BLaER1 treated with 17β-estradiol and CSF1 and Interleukin-3, amounts not matched to agents 10 nM and 100 nM (cell line): ENCODE measurements at regions not wholly inside any gene's neighbourhood (a gene's known extent, or its start where the extent isn't known, plus 50 kb on each side); places are given as distances from the start of the nearest gene placed in this dataset.
A peak's percentile ranks its signal among the peaks of the same experiment; 100 is the strongest.

Experiments used
- H3K27ac ChIP-seq, 11 experiments: shearing (Covaris generic); formaldehyde crosslinking; 2 replicates each; pipeline ENCODE4 v1.8.1; 2022
- H3K27me3 ChIP-seq, 11 experiments: shearing (Covaris generic); formaldehyde crosslinking; 2 replicates each; pipeline ENCODE4 v1.8.1; 2022
- H3K36me3 ChIP-seq, 11 experiments: shearing (Covaris generic); formaldehyde crosslinking; 2 replicates each; pipeline ENCODE4 v1.8.1; 2022
- H3K4me1 ChIP-seq, 10 experiments: shearing (Covaris generic); formaldehyde crosslinking; 2 replicates each; pipeline ENCODE4 v1.8.1; 2022
- H3K4me2 ChIP-seq, 11 experiments: shearing (Covaris generic); formaldehyde crosslinking; 2 replicates each; pipeline ENCODE4 v1.8.1; 2022
- H3K4me3 ChIP-seq, 10 experiments: shearing (Covaris generic); formaldehyde crosslinking; 2 replicates each; pipeline ENCODE4 v1.8.1; 2022
- H3K9ac ChIP-seq, 11 experiments: shearing (Covaris generic); formaldehyde crosslinking; 2 replicates each; pipeline ENCODE4 v1.8.1; 2022
- H3K9me3 ChIP-seq, 11 experiments: shearing (Covaris generic); formaldehyde crosslinking; replicated peaks in 1 of 11; 2 replicates each; pipeline ENCODE4 v1.8.1; 2022
- H4K20me1 ChIP-seq, 11 experiments: shearing (Covaris generic); formaldehyde crosslinking; 2 replicates each; pipeline ENCODE4 v1.8.1; 2022
- Cebpa-rat ChIP-seq, 11 experiments: shearing (Covaris generic); IDR thresholded peaks; 2 replicates each; pipeline ENCODE4 v1.8.1; 2022

- no peak for TF ChIP-seq Cebpa-rat (IDR thresholded peaks at IDR 0.05)
- Histone ChIP-seq H3K4me2 (no peak overlapping the region), H4K20me1 (no peaks in the 10 kb centered on the region), H3K27ac (no peak overlapping the region), H3K4me1 (no peaks in the 10 kb centered on the region), H3K9me3 (no peaks in the 10 kb centered on the region), H3K9ac (no peak overlapping the region), H3K4me3 (no peak overlapping the region), H3K36me3 (no peaks in the 10 kb centered on the region), H3K27me3 (0 out of 22 replicates have a peak, but pooled peaks cover 0 to under 1% (median 0%) of the 10 kb centered on the region in 11 experiments)
Measured at GRCh38 chr1:194252199-194252598, 1065.8 kb upstream of the B3GALT2 start.

- Histone ChIP-seq H3K4me3 (no peak overlapping the region), H3K27me3 (peaks cover 0 to 24% (median 0%) of the 10 kb centered on the region in 11 experiments; a peak in 4 of 22 replicates), H3K9ac (no peak overlapping the region), H3K27ac (no peak overlapping the region), H3K4me2 (no peak overlapping the region), H3K9me3 (no peaks in the 10 kb centered on the region), H4K20me1 (no peaks in the 10 kb centered on the region), H3K4me1 (no peaks in the 10 kb centered on the region), H3K36me3 (no peaks in the 10 kb centered on the region)
- no peak for TF ChIP-seq Cebpa-rat (IDR thresholded peaks at IDR 0.05)
Measured at GRCh38 chr1:194241215-194241614, 1054.8 kb upstream of the B3GALT2 start.

- no peak overlapping the region for H3K4me3 ChIP-seq
- no peak for TF ChIP-seq Cebpa-rat (IDR thresholded peaks at IDR 0.05)
Measured at GRCh38 chr1:194233069-194233468, 1046.7 kb upstream of the B3GALT2 start.

GRCh38 chr1:194230351-194231144, 1044.1 kb upstream of the B3GALT2 start:
- no peak overlapping the region for H3K4me2 ChIP-seq
- no peaks in the 10 kb centered on the region; a peak in 2 of 22 replicates for H4K20me1 ChIP-seq
- H3K36me3 ChIP-seq = no peaks in the 10 kb centered on the region
- peaks cover 10 to 21% (median 13%) of the 10 kb centered on the region in 11 experiments; a peak in 20 of 22 replicates for H3K9me3 ChIP-seq
- TF ChIP-seq Cebpa-rat (IDR thresholded peaks at IDR 0.05) = no peak
- H3K27me3 ChIP-seq = peaks cover 0 to 78% (median 5%) of the 10 kb centered on the region in 11 experiments; a peak in 11 of 22 replicates
- H3K4me1 ChIP-seq = peaks cover 0 to 15% (median 8%) of the 10 kb centered on the region in 10 experiments; a peak in 19 of 20 replicates
- H3K9ac ChIP-seq = no peak overlapping the region
- H3K27ac ChIP-seq = no peak overlapping the region
- no peak overlapping the region for H3K4me3 ChIP-seq

More at GRCh38 chr1:194233069-194233468, 1046.7 kb upstream of the B3GALT2 start:
- Histone ChIP-seq H3K4me1 (no peaks in the 10 kb centered on the region), H3K4me2 (no peak overlapping the region), H4K20me1 (no peaks in the 10 kb centered on the region; a peak in 1 of 22 replicates), H3K9ac (no peak overlapping the region), H3K27ac (no peak overlapping the region), H3K27me3 (peaks cover 0 to 79% (median 0%) of the 10 kb centered on the region in 11 experiments; a peak in 9 of 22 replicates), H3K9me3 (peaks cover 10 to 21% (median 13%) of the 10 kb centered on the region in 11 experiments; a peak in 20 of 22 replicates), H3K36me3 (no peaks in the 10 kb centered on the region)

GRCh38 chr1:194228427-194228826, 1042.0 kb upstream of the B3GALT2 start:
- Histone ChIP-seq H3K36me3 (no peaks in the 10 kb centered on the region), H3K4me1 (peaks cover 0 to 22% (median 13%) of the 10 kb centered on the region in 10 experiments; a peak in 19 of 20 replicates), H3K9me3 (peaks cover 11 to 24% (median 15%) of the 10 kb centered on the region in 11 experiments; a peak in 20 of 22 replicates), H3K27me3 (peaks cover 0 to 89% (median 5%) of the 10 kb centered on the region in 11 experiments; a peak in 11 of 22 replicates), H3K4me3 (no peak overlapping the region), H4K20me1 (no peaks in the 10 kb centered on the region; a peak in 2 of 22 replicates), H3K27ac (no peak overlapping the region), H3K4me2 (no peak overlapping the region), H3K9ac (no peak overlapping the region)
- no peak for TF ChIP-seq Cebpa-rat (IDR thresholded peaks at IDR 0.05)

- Histone ChIP-seq H3K4me2 (no peak overlapping the region; a peak in 1 of 22 replicates), H3K27ac (no peak overlapping the region), H3K4me1 (peaks cover 0 to 28% (median 14%) of the 10 kb centered on the region in 10 experiments; a peak in 19 of 20 replicates), H3K9ac (no peak overlapping the region), H3K4me3 (no peak overlapping the region), H3K36me3 (no peaks in the 10 kb centered on the region), H4K20me1 (no peaks in the 10 kb centered on the region; a peak in 2 of 22 replicates), H3K9me3 (peaks cover 11 to 32% (median 15%) of the 10 kb centered on the region in 11 experiments; a peak in 20 of 22 replicates), H3K27me3 (peaks cover 0 to 90% (median 5%) of the 10 kb centered on the region in 11 experiments; a peak in 11 of 22 replicates)
- TF ChIP-seq Cebpa-rat (IDR thresholded peaks at IDR 0.05) = no peak
Measured at GRCh38 chr1:194227161-194227560, 1040.7 kb upstream of the B3GALT2 start.

- no peaks in the 10 kb centered on the region for H3K36me3 ChIP-seq
- no peak overlapping the region; a peak in 2 of 22 replicates for H3K9ac ChIP-seq
- H4K20me1 ChIP-seq = no peaks in the 10 kb centered on the region; a peak in 2 of 22 replicates
- TF ChIP-seq Cebpa-rat (IDR thresholded peaks at IDR 0.05) = no peak
- peaks cover 10 to 31% (median 15%) of the 10 kb centered on the region in 11 experiments; a peak in 20 of 22 replicates for H3K9me3 ChIP-seq
- H3K27me3 ChIP-seq = peaks cover 0 to 93% (median 5%) of the 10 kb centered on the region in 11 experiments; a peak in 11 of 22 replicates
- H3K4me3 ChIP-seq = no peak overlapping the region
- peaks cover 0 to 28% (median 14%) of the 10 kb centered on the region in 10 experiments; a peak in 19 of 20 replicates for H3K4me1 ChIP-seq
- H3K27ac ChIP-seq = peak overlapping the region in 3 of 11 experiments; percentile 12 to 61 (median 25); a peak in 3 of 22 replicates
- H3K4me2 ChIP-seq = peak overlapping the region; percentile 44 to 78 (median 61); a peak in 21 of 22 replicates
Measured at GRCh38 chr1:194225821-194226220, 1039.4 kb upstream of the B3GALT2 start.

GRCh38 chr1:194223596-194223995, 1037.2 kb upstream of the B3GALT2 start:
- H3K9me3 ChIP-seq = peaks cover 0 to 15% (median 3%) of the 10 kb centered on the region in 11 experiments; a peak in 7 of 22 replicates
- H3K27me3 ChIP-seq = peaks cover 0 to 89% (median 5%) of the 10 kb centered on the region in 11 experiments; a peak in 11 of 22 replicates
- no peak for TF ChIP-seq Cebpa-rat (IDR thresholded peaks at IDR 0.05)
- no peaks in the 10 kb centered on the region for H3K36me3 ChIP-seq
- H3K4me2 ChIP-seq = peak overlapping the region in 1 of 11 experiments; percentile 27; a peak in 1 of 22 replicates
- H3K9ac ChIP-seq = no peak overlapping the region
- H3K27ac ChIP-seq = no peak overlapping the region
- H3K4me1 ChIP-seq = peaks cover 0 to 28% (median 14%) of the 10 kb centered on the region in 10 experiments; a peak in 19 of 20 replicates
- no peak overlapping the region for H3K4me3 ChIP-seq
- no peaks in the 10 kb centered on the region; a peak in 1 of 22 replicates for H4K20me1 ChIP-seq

GRCh38 chr1:194215448-194215847, 1029.0 kb upstream of the B3GALT2 start:
- Histone ChIP-seq H3K4me2 (no peak overlapping the region), H3K4me3 (no peak overlapping the region), H3K27me3 (peaks cover 0 to 56% (median 0%) of the 10 kb centered on the region in 11 experiments; a peak in 7 of 22 replicates), H4K20me1 (no peaks in the 10 kb centered on the region), H3K9me3 (peaks cover 0 to 15% (median 0%) of the 10 kb centered on the region in 11 experiments; a peak in 4 of 22 replicates), H3K36me3 (no peaks in the 10 kb centered on the region), H3K9ac (no peak overlapping the region), H3K27ac (no peak overlapping the region), H3K4me1 (no peaks in the 10 kb centered on the region)
- no peak for TF ChIP-seq Cebpa-rat (IDR thresholded peaks at IDR 0.05)
